KG1 (cell line): ENCODE measurements at regions not wholly inside any gene's neighbourhood (a gene's known extent, or its start where the extent isn't known, plus 50 kb on each side); places are given as distances from the start of the nearest gene placed in this dataset.

Source experiments
- DNase-seq: peaks from one replicate; lab custom pipeline; 2025; lab: John Stamatoyannopoulos, UW

GRCh38 chr14:38310420-38310995 is 54.6 kb upstream of the CLEC14A start:
- no peak for DNase-seq

GRCh38 chr14:38309522-38310277 is 53.8 kb upstream of the CLEC14A start:
- DNase-seq: no peak
